Ishikawa (cell line): ENCODE measurements at regions not wholly inside any gene's neighbourhood (a gene's known extent, or its start where the extent isn't known, plus 50 kb on each side); places are given as distances from the start of the nearest gene placed in this dataset.

Experiments
- EGR1 ChIP-seq: IDR thresholded peaks from 2 replicates; pipeline ENCODE4 v1.6.1; 2012
- EP300 ChIP-seq: IDR thresholded peaks from 2 replicates; pipeline ENCODE4 v1.6.1; 2012; ENCODE audit warnings: borderline replicate concordance
- FOXM1 ChIP-seq: IDR thresholded peaks from 2 replicates; pipeline ENCODE4 v1.6.1; 2012; ENCODE audit warnings: low read depth, borderline replicate concordance
- RAD21 ChIP-seq: IDR thresholded peaks from 2 replicates; pipeline ENCODE4 v1.6.1; 2012; ENCODE audit warnings: low read depth
- USF1 ChIP-seq: IDR thresholded peaks from 2 replicates; pipeline ENCODE4 v1.6.1; 2012
- TF ChIP-seq, protein P1 (sequence below): IDR thresholded peaks from 2 replicates; pipeline ENCODE4 v1.6.1; 2012; ENCODE audit warnings: low read depth, mild to moderate bottlenecking
- TF ChIP-seq, protein P2 (sequence below): IDR thresholded peaks from 2 replicates; pipeline ENCODE4 v1.6.1; 2012

DNA sequence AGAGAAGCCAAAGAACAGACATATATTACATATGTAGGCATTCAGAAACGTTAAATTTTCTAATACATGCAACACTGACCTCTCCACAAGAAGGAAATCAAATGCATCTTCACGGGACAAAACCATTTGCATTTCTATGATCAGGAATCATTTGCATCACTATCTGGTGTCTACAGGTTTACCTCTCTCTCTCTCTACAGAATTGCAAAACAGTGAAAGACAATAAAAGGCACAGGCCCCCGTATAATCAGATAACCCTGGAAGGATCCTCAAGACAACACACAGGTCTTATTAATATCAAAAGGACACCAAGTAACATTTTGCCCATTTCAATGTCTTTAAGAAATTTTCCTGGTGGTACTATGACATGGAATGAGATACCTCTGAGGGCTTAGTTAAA is 306.3 kb downstream of the GPAM start:
- TF ChIP-seq, protein P1, sequence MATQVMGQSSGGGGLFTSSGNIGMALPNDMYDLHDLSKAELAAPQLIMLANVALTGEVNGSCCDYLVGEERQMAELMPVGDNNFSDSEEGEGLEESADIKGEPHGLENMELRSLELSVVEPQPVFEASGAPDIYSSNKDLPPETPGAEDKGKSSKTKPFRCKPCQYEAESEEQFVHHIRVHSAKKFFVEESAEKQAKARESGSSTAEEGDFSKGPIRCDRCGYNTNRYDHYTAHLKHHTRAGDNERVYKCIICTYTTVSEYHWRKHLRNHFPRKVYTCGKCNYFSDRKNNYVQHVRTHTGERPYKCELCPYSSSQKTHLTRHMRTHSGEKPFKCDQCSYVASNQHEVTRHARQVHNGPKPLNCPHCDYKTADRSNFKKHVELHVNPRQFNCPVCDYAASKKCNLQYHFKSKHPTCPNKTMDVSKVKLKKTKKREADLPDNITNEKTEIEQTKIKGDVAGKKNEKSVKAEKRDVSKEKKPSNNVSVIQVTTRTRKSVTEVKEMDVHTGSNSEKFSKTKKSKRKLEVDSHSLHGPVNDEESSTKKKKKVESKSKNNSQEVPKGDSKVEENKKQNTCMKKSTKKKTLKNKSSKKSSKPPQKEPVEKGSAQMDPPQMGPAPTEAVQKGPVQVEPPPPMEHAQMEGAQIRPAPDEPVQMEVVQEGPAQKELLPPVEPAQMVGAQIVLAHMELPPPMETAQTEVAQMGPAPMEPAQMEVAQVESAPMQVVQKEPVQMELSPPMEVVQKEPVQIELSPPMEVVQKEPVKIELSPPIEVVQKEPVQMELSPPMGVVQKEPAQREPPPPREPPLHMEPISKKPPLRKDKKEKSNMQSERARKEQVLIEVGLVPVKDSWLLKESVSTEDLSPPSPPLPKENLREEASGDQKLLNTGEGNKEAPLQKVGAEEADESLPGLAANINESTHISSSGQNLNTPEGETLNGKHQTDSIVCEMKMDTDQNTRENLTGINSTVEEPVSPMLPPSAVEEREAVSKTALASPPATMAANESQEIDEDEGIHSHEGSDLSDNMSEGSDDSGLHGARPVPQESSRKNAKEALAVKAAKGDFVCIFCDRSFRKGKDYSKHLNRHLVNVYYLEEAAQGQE: no peak
- TF ChIP-seq EP300 (no peak), EGR1 (no peak), RAD21 (no peak), FOXM1 (no peak), USF1 (no peak)
- TF ChIP-seq, protein P2, sequence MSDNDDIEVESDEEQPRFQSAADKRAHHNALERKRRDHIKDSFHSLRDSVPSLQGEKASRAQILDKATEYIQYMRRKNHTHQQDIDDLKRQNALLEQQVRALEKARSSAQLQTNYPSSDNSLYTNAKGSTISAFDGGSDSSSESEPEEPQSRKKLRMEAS: no peak
